ENCODE measurements at regions not wholly inside any gene's neighbourhood (a gene's known extent, or its start where the extent isn't known, plus 50 kb on each side); places are given as distances from the start of the nearest gene placed in this dataset.

- no peak overlapping the region for H3K4me3 ChIP-seq (replicated peaks in 1 of 3; ENCODE audit: low read depth in 2 of 3, low read length in 3 of 3)
- no peak overlapping the region for H3K9ac ChIP-seq (ENCODE audit: insufficient read depth, low read length, poor library complexity, severe bottlenecking)
- H2AFZ ChIP-seq (ENCODE audit: insufficient read depth, low read depth, low read length, poor library complexity, severe bottlenecking): no peak overlapping the region
- no peak overlapping the region for H3K27ac ChIP-seq (ENCODE audit: low read depth in 1 of 2, low read length in 2 of 2)
- peaks cover 0 to 5% (median 1%) of the 10 kb centered on the region in 7 donors for H3K9me3 Mint-ChIP-seq
- no peak overlapping the region for H3K27ac Mint-ChIP-seq
- H3K36me3 ChIP-seq (replicated peaks in 1 of 2; ENCODE audit: control insufficient read depth in 1 of 2, insufficient read depth in 2 of 2, low read length in 2 of 2): no peaks in the 10 kb centered on the region
- no peaks in the 10 kb centered on the region for H3K4me1 Mint-ChIP-seq
- no peaks in the 10 kb centered on the region for H3K9me3 ChIP-seq (replicated peaks in 1 of 2; ENCODE audit: control insufficient read depth in 1 of 2, insufficient read depth in 1 of 2, low read length in 2 of 2)
- H3K27me3 ChIP-seq (ENCODE audit: control insufficient read depth in 2 of 2, insufficient read depth in 2 of 2, low read length in 2 of 2): no peaks in the 10 kb centered on the region
- H3K4me3 Mint-ChIP-seq: no peak overlapping the region
- no peak for DNase-seq
- TF ChIP-seq CTCF (IDR thresholded peaks at IDR 0.05): no peak
- H4K20me1 ChIP-seq (ENCODE audit: insufficient read depth, low read length): no peaks in the 10 kb centered on the region
- H3K36me3 Mint-ChIP-seq: no peaks in the 10 kb centered on the region
- H3K4me1 ChIP-seq (ENCODE audit: control insufficient read depth in 1 of 2, insufficient read depth in 2 of 2, low read length in 2 of 2): no peaks in the 10 kb centered on the region
- no CpG with 5 or more reads among the region's 1 CpG for WGBS (ENCODE audit: insufficient coverage)
- H3K27me3 Mint-ChIP-seq (ENCODE audit: low read depth in 3 of 3): no peaks in the 10 kb centered on the region
- H3K4me2 ChIP-seq (replicated peaks; ENCODE audit: extremely low read depth, low read length, poor library complexity, severe bottlenecking): no peak overlapping the region
- no peaks in the 10 kb centered on the region for H3K79me2 ChIP-seq (ENCODE audit: insufficient read depth, low read length)
- intact Hi-C loops (cut with micrococcal nuclease): no loop called here
Measured at GRCh38 chr3:67737140-67737539, 82.7 kb upstream of the SUCLG2 start.

- Histone ChIP-seq H3K79me2 (ENCODE audit: insufficient read depth, low read length) (no peaks in the 10 kb centered on the region), H3K27ac (ENCODE audit: low read depth in 1 of 2, low read length in 2 of 2) (no peak overlapping the region), H3K4me1 (ENCODE audit: control insufficient read depth in 1 of 2, insufficient read depth in 2 of 2, low read length in 2 of 2) (no peaks in the 10 kb centered on the region), H3K36me3 (replicated peaks in 1 of 2; ENCODE audit: control insufficient read depth in 1 of 2, insufficient read depth in 2 of 2, low read length in 2 of 2) (no peaks in the 10 kb centered on the region), H3K4me3 (replicated peaks in 1 of 3; ENCODE audit: low read depth in 2 of 3, low read length in 3 of 3) (no peak overlapping the region), H3K9ac (ENCODE audit: insufficient read depth, low read length, poor library complexity, severe bottlenecking) (no peak overlapping the region), H2AFZ (ENCODE audit: insufficient read depth, low read depth, low read length, poor library complexity, severe bottlenecking) (no peak overlapping the region), H4K20me1 (ENCODE audit: insufficient read depth, low read length) (no peaks in the 10 kb centered on the region), H3K4me2 (replicated peaks; ENCODE audit: extremely low read depth, low read length, poor library complexity, severe bottlenecking) (no peak overlapping the region), H3K27me3 (ENCODE audit: control insufficient read depth in 2 of 2, insufficient read depth in 2 of 2, low read length in 2 of 2) (no peaks in the 10 kb centered on the region), H3K9me3 (replicated peaks in 1 of 2; ENCODE audit: control insufficient read depth in 1 of 2, insufficient read depth in 1 of 2, low read length in 2 of 2) (no peaks in the 10 kb centered on the region)
- no CpG with 5 or more reads among the region's 3 CpGs for WGBS (ENCODE audit: insufficient coverage)
- Mint-ChIP-seq H3K27me3 (ENCODE audit: low read depth in 3 of 3) (no peaks in the 10 kb centered on the region), H3K36me3 (no peaks in the 10 kb centered on the region), H3K4me3 (no peak overlapping the region), H3K9me3 (peaks cover 0 to 5% (median 3%) of the 10 kb centered on the region in 7 donors), H3K27ac (no peak overlapping the region), H3K4me1 (no peaks in the 10 kb centered on the region)
- no peak for TF ChIP-seq CTCF (IDR thresholded peaks at IDR 0.05)
- DNase-seq: no peak
- intact Hi-C loops (cut with micrococcal nuclease): no loop called here
Measured at GRCh38 chr3:67733269-67733950, 79.0 kb upstream of the SUCLG2 start.
